ENCODE measurements at regions not wholly inside any gene's neighbourhood (a gene's known extent, or its start where the extent isn't known, plus 50 kb on each side); places are given as distances from the start of the nearest gene placed in this dataset.

DNA sequence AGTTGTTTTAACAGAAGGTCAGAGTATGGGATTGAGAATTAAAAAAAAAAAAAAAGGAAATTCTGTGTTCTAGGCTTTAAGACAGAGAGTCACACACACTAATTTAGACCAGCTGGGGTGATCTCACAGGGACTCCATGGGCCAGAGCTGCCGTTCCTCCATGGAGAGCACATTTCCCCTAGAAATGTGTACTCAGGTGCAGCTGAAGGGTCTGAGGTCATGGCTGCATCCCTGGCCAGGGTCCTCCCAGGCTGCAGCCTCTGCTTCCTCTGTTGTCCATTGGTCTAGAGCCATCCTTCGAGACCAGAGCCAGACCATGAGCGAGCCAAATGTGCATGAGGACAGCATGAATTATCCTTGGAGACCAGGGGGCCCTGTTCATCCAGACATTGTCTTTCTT lies 190.1 kb upstream of the TNP1 start:
- DNase-seq, result no peak

DNA sequence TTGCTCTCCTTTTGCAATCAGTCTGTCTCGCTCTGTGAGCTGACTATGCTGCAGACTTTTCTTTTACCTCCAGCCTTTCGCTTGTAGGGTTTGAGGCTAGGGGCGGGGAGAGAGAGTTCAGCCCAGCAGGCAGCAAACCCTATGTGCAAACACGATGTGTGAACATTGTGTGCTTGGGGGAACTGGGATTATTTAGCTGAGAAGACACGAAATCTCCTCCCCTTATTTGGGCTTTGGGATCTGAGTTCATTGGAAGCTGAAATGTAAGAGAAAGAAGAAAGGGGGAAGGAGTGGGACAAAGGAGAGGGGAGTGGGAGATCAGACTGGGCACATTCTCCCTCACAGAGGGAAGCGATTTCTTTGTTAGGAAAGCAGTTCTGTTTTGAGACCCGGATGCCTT lies 189.6 kb upstream of the TNP1 start:
- no peak for DNase-seq

DNA sequence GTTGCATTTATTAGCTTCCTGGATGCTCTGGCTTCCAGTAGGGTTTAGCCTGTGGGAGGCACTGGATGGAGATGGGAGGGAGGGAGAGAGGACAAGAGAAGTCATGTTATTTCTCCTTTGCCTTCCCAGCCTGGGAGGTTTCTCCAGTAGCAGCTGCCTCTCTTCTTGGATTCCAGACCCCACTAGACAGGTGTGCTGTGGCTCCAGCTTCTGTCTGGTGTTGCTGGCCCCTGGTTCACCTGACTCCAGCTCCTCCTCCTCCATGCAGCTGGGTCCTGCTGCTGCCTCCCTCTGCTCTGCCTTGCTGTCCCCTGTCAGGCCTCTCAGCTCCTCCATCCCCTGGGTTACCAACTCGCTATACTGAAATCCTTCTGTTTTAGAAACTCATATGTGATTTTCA lies 188.9 kb upstream of the TNP1 start:
- no peak for DNase-seq

DNA sequence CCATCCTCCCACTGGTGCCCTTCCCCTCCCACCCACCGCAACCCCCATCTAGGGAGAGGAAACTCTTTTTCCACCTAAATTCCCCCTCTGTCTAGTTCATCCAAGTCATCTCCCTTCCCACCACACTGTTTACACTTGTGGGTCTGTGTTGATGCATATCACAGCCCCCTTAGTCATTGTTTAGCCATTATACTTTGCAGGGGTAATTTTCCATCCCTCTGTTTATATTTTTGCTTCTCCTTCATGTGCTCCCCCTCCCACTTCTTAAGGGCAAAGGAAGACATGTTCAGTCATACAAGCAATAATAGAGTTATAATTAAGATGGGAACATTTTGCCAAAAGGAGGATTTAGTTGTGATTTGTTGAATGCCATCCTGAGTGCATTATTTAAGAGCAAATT lies 187.8 kb upstream of the TNP1 start:
- no peak for DNase-seq

DNA sequence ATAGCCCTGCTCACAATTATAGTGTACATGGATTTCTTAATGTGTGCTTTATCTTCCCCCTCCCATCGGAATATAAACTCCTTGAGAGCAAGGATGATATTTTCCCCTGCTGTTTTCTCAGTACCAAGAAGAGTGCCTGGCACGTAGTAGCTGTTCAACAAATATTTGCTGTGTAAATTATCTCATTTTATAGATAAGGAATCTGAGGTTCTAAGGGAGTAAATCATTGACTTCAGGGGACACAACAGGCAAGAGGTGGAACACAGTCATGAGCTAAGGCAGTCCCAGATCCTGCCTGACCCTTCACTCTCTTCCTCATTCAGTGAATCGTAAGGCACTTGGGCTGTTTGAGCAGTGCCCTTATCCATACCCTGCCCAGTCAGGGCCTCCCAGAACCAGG lies 187.3 kb upstream of the TNP1 start:
- no peak for DNase-seq

DNA sequence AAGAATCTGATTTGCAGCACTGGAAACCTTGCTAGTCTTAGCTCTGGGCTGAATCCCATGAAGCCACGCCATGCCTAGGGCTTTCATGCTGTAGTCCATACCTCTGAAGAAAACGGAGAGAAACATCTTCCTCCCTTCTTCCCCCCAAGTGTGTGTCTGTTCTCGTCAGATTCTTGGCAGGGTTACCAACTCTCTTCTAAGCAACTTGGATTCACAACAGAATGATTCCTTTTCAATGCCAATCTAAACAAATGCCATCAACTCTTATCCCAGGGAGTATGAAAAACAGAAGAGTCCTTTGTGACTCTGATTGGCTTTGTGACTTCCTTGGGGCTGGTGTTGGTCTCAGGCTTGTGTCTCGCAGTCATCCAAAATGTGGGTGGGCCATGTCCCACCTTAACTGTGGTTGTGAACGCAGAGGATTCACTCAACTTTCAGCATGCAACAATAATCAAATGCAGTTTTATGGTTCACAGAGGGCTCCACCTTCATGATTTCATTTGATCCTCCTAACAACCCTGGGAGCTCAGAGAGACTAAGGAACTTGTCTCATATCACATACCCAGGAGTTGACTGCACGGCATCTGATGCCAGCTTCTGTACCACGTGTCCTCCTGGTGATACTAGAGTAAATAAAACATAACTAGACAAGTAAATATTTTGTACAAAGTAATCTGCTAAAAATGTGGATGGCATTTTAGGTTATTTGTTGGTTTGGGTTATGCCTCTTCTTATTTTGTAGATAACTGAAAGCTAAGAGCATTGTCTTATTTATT lies 186.0 kb upstream of the TNP1 start:
- no peak for DNase-seq

DNA sequence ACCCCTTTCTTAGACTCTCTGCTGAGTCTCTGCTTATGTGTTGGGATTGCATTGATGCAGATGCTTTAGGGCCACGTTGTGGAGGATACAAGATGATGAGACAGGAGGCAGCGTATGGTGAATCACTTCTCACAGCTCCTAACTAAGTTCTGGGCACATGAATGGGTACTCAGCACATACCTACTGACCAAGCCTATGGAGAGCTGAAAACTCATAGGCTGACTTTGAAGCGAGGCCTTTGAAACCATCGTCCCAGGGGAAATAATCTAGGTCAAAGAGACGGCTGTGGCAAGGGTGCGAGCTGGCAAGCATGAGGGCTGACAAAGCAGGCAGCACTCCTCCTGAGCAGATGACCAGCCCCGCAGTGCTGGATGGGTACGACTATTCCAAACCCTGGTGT lies 180.2 kb upstream of the TNP1 start:
- no peak for DNase-seq

DNA sequence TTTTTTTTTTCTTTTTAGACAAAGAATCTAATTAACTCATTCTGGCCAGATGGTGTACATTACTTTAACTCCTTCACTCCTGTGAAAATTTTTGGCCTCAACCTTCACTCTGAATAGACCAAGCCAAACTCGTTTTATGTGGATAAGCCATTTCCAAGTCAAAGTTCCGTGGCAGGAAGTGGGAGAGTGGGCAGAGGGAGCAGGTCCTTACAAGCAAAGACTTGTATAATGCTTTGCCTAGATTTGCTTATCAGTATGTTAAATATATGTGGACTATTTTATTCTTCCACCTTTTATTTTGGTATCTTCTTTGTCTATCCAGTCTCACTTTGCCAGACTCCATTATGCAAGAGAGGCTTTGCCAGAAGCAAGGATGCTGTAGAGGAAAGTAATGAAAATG lies 178.1 kb upstream of the TNP1 start:
- no peak for DNase-seq

DNA sequence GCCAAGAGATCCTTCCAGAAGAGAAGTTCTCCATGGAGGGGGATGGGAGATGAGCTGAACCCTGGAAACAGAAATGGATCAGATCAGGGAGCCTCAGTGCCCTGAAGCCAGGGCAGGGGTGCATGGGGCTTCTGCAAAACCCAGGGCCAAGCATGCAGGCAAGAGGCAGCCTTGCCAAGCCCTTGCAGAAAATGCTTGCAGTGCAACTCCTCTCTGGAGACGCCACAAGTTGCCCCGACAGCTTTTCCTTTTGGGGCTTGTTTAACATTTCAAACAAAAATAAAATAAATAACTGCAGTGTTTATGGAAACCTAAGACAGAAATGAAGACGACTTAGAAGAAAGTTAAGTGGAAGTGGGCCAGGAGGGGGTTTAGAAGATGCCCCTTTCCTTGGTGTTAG lies 177.5 kb upstream of the TNP1 start:
- DNase-seq, result no peak

DNA sequence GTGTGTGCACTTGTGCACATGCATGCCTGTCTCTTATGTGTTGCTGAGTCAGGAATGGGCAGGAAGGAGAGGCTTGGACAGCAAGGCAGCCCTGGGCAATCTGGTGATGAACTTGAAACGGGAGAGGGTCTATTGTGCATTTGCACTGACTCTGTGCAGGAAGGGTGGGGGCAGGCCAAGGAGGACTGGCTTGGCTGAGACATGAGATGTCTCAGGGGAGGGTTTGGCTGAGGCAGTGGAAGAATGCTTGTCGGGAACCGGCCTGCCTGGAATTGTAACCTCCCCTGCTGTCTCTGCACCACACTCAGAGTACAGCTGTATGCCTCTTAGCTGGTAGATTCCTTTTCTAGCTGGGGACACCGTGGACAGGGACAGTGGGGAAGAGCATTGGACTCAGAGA lies 176.1 kb upstream of the TNP1 start:
- DNase-seq, result no peak

DNA sequence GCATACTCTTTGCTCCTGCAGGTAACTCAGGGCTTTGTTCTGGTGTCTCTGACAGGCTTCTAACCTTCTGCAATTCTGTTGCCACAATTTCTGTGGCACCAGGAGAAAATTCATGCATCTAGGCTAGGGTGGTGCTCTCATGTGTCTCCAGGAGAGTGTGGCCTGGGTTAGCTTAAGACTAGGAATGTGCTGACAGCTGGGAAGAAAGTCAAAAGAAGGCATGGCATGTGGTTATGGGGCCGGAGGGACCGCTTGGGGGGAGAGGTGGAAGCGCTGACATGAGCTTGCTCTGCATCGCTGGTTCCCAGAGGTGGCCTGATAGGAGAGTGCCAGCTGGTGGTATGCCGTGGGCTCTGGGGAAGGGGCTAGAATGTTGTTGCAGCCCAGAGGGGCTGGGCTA lies 173.3 kb upstream of the TNP1 start:
- no peak for DNase-seq

DNA sequence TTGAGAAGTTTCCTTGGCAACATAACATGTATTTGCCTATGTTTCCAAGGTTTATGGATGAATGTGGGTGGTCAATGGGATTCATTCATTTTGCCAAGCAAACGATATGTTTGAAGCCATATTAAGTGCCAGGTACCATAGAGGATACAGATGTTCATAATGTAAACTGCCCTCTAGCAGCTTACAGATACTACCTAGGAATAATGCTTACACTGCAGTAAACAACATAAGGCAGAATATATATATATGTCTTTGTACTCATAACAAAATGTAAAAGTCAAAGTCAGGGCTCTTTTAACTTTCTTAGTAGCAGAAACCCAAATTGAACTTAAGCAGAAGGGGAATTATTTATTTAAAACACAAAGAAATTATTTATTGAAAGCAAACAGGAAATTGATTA lies 171.6 kb upstream of the TNP1 start:
- no peak for DNase-seq

DNA sequence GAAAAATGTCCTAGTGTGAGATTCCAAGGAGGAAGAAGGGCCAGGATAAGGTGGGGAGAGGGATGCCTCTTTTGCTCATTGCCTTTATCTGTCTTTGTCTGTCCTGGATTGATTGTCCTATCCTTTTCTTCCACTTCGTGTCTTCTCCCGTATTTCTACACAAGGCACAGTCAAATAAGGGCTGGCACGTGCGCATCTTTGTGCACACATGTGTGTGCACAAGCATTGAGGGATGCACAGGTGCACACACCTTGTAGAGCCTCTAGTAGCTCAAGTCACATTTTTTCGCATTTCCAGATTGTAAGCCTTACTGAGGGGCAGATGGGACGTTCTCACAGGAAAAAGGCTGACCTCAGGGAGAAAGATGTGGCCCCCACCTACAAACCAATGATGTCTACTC lies 170.2 kb upstream of the TNP1 start:
- no peak for DNase-seq

DNA sequence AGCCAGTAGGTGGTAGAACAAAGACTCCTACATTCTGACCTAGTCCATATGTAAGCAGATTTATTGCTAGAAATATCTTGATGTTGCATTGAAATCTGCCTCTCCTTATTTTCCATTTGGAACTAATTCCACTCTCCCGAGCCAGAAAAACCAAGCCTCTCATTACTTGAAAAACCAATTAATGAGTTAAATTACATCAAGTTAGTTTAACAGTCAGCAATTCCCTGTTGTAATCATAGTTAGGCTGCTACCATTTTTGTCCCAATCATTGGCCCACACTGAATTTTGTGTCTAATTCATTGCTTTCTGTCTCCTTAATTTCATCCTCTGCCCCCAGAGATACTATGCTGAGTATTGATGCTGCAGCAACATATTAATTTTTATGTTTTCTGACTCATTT lies 168.3 kb upstream of the TNP1 start:
- DNase-seq, result no peak

DNA sequence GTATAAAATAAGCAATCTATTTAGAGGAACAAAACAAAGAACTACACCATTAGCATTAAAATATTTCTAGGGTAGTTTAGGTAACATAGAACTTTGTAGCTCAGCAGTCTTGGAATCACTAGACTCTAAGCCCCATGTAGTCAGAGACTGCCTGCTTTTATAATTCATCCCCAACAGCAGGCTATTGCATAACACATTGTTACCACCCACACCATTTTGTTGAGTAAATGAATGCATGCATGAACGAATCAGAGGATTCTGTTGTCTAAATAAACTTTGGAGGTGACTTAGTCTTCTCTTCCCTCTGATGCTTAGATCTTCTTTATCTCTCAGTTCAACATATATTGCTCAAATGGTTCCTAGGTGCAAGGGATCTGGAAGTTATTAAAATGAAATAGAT lies 167.6 kb upstream of the TNP1 start:
- DNase-seq, result no peak

DNA sequence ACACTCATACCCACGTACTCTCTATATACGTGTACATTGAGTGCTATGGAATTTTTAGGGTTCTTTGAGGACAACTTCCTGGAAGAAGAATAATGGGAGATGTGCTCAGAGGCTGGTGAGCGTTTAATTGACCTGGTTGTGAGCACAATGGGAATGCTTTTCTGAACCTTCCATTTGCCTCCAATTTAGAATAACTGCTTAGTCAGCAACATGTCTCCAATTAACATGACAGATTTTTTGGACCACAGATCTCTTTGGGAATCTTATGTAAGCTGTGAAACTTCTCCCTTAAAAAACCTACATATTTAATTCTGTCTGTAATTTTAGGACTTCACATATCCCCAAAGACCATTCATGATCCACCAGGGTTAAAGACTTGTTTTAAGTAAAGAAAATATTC lies 166.7 kb upstream of the TNP1 start:
- no peak for DNase-seq

DNA sequence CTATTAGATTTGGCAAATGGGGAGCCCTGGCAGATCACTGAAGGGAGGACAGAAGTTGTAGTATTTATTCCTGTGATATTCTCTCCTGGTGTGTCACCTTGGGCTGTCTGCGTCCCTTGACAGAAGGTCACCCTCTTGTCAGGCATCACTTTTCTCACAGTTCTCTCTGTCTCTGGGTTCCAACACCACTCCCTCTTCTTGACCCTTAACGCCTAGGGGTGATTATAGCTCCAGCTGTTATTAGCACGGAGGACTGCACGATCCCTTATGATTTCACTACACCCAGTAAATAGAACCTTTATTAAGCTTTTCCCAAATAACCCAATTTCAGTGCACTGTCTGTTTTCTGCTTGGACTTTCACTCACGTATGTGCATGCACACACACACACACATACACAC lies 166.3 kb upstream of the TNP1 start:
- no peak for DNase-seq

DNA sequence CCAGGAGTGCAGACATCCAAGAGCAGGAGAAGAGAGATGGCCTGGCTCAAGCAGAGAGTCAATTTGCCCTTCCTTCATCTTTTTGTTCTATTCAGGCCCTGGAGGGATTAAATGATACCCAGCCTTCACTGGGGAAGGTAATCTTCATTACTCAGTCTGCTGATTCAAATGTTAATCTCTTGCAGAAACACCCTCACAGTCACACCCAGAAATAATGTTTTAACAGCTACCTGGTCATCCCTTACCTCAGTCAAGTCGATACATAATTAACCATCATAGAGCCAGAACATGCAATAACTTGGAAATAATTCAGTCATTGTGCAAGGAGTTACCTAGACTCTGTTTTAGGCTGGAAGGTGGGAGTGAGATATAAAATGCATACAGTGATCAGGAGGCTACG lies 163.7 kb upstream of the TNP1 start:
- no peak for DNase-seq

DNA sequence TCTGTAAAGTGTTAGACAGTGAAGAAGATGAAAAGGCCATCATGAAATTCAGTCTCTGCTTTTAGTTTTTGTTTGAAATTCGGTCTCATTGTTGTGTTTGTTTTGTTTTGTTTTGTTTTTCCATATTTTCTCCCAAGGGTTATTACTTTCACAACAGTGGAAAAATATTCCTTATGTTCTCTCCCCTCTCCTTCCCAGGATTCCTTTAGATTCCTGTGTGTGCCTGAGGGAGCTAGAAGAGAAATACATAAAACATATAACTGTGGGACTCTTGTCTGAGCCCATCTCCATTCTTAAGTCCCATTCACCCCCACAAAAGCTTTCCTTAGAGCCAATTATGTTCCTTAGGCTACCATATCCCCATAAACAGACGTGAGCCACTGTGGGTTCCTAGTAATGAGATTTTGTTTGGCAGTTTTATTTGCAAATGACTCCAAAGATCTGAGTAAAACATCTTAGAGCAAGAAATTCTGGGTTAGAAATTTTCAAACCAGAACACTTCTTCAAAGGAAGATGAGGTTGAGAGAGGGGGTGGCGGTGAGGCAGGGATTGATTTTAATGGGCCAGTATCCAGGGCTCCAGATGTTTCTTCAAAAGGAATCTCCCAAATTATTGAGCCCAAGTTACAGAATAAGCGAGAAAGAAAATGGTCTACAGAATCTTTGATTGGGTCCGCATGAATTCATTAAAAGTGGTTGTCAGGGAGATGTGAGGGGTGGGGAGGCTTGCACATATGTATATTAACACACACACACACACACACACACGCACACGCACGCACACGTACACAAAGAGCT lies 157.8 kb upstream of the TNP1 start:
- no peak for DNase-seq

DNA sequence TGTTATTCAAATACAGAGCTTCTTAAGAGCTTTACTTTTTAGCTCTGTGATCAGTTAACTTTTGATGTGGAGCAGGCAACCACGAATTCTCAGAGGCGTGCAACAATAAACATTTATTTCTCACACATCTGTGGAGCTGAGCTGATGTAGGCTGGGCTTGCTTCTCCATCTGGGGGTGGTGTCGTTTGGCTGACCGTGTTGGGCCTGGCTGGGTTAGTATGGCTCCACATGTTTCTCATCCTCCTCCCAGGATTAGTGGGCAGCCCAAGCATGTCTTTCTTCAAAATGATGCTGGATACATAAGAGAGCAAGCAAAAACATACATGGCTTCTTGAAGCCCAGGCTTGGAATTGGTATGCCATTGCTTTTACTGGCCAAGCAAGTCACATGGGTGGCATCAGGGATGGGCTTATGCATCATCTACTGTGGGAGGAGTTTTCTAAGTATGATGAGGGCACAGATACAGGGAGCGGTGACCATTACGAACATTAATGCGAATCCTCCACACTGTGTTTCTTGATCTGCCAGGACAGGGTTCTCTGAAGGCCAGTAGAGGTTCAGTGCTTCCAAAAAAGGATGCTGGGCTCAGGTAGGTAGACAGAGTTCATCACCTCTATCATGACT lies 157.0 kb upstream of the TNP1 start:
- DNase-seq, result no peak

DNA sequence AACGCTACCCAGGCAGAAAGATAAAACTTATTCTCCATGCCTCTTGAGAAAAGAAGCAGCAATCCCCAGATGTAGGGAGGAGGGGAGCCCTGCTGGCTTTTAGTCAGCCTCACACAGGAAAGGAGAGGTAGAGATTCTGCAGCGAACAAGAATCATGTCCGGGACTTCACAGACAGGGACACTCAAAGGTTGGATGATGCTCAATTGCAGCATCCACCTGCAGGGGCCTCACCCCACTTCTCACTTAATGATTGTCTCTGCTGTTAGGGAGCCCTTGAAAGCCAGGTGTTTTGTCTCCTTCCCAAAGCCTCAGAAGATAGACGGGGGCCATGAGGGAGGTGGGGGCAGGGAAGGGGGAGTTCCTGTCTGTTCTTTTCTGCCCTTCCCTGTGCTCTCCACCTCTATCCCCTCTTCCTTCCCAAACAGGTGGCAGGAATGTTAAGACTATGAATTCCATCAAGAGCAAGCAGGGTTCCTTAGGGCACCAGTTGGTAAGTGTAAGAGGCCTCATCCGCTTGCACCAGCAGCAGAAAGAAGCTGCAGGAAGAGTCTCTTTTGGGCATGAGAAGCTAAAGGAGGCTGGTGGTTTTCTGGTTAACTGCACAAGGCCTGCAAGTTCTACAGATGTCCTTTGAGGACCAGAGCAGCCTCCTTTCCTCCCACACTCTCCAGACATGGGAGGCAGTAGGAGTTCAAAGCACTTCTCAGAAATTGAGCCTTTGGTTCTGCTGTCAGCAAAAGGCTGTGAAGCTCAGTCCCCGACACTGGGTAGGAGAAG lies 154.7 kb upstream of the TNP1 start:
- no peak for DNase-seq

DNA sequence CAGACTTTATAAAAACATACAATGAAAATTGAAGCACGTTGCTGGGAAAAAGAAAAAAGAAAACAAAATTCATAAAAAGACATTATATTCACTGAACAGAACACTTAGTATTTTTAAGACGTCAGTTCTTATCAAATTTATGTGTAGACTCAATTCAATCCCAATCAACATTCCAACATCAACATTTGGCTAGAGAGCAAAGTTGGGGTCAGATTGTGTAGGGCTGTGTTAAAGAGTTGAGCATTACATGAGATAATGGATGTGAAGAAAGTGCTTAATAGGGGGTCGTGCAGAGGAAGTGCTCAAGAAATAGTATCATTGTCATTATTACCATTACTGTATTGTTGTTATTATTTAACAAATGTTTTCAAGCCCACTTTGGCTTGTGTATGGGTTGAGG lies 154.1 kb upstream of the TNP1 start:
- no peak for DNase-seq

DNA sequence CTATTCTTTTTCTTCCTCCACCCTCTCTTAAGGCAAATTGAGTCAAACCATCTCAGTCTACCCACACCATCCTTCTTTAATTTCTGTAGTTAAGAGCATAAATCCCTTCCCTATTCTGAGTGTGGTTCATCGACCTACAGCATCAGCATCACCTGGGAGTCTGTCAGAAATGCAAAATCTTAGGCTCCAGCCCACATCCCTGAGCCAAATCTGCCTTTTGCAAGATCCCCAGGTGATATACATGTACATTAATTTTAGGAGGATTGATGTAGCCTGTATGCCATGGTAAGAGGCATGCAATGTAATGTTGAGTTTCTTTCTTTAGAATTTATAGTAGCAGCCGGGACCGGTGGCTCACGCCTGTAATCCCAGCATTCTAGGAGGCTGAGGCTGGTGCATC lies 151.7 kb upstream of the TNP1 start:
- no peak for DNase-seq

DNA sequence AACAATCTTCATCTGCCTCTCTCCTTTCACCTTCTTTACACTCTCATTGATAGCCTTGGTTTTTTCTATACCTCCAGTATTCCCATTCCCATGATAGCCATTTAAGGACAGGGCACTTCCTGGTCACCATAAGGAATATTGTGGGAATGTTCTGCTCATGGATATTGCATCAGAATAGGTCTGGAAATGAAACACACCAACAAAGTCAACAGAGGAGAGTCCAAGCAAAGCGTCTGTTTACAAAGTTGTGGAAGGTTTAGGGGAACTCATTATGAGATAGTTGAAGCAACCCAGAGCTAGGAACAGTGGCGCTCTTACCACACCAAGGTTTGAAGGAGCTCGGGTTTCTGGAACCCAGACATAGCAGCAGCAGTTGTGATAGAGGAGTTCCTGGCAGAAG lies 150.3 kb upstream of the TNP1 start:
- DNase-seq, result no peak
